GM18502 (cell line): ENCODE measurements at regions not wholly inside any gene's neighbourhood (a gene's known extent, or its start where the extent isn't known, plus 50 kb on each side); places are given as distances from the start of the nearest gene placed in this dataset.
"Not testable (repeated sequence)": the region's sequence is repeated elsewhere in the genome, so short reads cannot be mapped to it uniquely, and the experiment has no call there.

Source experiments
- ATAC-seq: cut with Tn5 transposase; IDR thresholded peaks from one replicate; pipeline ENCODE4 v1.9.1; 2021; ENCODE audit warnings: mild to moderate bottlenecking; ENCODE audit not compliant: unreplicated experiment, poor library complexity

- ATAC-seq = no peak
These were observed 825.4 kb downstream of the UQCRFS1 start for GRCh38 chr19:28387507-28387906.

- no peak for ATAC-seq
These were observed 826.5 kb downstream of the UQCRFS1 start for GRCh38 chr19:28386470-28386869.

DNA sequence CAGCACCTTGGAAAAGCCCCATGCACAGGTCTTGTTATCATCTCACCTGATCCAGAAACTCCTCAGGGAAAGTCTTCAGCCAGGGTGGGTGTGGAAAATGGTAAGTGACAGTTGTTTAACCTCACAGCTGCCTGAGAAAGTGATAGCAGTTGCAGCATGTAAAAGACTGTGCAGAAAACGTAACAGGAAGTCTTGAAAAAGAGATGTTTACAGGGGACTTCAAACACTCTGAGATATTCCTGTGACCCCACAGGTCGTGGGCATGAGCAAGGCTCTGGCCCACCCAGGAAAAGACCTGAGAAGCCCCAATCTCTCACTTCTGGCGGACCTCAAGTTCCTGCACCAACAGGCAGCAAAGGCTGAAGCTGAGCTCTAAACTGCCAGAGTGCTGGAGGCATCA lies 826.9 kb downstream of the UQCRFS1 start:
- ATAC-seq = no peak

- ATAC-seq = no peak
These were observed 835.9 kb downstream of the UQCRFS1 start for GRCh38 chr19:28377077-28377476.

GRCh38 chr19:28374971-28375370 lies 838.0 kb downstream of the UQCRFS1 start:
- ATAC-seq = no peak

- no peak for ATAC-seq
These were observed 840.2 kb downstream of the UQCRFS1 start for GRCh38 chr19:28372576-28373247.

DNA sequence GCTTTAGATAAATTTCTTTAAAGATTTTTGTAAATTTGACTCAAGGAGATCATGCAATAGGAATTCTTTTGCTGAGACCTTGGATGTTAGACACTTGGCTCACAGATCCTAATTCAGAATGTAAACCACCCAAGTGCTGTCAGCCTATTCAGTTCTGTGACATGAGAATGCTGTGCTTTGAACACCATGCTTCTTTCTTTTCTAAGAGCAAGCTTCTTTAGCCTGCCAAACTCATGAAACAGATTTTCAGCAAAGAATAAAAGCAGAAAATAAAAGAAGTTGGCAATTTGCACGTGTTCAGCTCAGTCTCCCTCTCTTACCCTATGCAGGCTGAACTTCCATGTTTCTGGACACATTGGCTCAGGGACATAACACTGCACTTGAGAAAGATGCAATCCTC lies 845.8 kb downstream of the UQCRFS1 start:
- no peak for ATAC-seq

DNA sequence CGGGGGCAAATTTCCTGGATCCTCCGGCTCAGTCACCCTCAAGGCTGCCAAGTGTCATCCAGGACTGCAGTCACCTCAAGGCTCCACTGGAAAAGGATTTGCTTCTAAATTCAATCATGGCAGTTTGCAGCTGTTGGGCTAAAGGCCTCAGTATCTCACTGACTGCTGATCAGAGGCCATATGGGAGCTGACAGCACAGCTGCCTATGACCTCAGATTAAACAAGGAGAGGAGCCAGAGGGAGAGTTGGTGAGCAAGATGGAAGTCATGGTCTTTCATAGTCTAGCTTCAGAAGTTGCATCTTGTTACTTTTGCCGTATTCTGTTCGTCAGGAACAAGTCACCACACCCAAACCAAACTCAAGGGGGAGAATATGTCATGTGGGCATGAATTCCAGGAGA lies 849.7 kb downstream of the UQCRFS1 start:
- ATAC-seq = no peak

DNA sequence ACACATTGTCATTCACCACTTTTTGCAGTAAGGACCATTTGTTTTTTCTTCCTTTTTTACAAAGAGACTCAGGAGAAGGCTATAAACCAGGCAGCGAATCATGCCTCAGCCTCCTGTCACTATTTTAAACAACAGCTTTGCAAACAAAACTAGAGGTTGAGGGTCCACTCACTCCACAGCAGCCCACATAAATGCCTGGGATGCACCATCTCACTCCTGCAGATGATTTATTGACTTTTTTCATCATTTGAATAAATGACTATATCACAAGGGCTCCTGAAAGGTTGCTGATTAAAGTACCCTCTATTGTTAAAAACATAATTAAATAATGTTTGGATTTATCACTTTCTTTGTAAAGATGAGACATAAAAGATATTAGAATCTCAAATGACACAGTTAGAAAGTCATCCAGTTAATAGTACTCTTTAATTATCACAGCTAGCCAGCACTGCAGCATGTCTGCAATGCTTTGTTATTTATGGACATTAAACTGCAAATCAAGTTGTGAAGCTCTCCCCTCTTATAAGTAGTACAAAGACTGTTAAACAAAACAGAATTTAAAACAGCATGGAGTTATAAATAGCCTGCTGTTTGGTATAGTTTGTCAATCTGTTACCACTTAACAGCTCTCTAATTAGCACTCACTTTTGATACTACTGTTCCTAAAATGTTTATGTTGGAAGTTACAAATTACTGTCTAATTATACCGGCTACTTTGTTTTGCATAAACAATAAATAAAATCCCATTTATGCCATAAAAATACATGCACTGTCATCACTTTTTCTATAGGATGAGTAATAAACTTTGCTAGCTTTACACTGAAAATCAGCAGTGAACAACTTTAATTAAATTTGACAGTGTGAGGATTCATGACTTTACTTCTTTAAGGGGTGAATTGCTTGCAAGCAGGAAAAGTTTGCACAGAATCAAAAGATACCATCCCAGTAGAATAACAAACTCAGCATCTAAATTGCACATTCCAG lies 853.2 kb downstream of the UQCRFS1 start:
- ATAC-seq = no peak

DNA sequence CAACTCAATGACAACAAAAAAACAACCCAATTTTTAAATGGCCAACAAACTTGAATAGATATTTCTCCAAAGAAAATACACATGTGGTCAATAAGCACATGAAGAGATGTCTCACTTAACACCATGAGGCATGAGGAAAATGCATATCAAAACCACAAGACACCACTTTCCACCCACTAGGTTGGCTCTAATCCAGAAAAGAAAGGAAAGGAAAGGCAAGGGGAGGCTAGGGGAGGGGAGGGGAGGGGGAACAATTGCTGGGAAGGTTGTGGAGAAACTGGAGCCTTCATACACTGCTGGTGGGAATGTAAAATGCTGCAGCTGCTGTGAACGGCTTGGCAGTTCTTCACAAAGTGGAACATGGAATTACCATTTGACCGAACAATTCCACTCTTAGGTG lies 854.3 kb downstream of the UQCRFS1 start:
- ATAC-seq = no peak

GRCh38 chr19:28351761-28352160 lies 861.2 kb downstream of the UQCRFS1 start:
- ATAC-seq = no peak

- ATAC-seq = not testable (repeated sequence)
These were observed 861.6 kb downstream of the UQCRFS1 start for GRCh38 chr19:28351321-28351720.

DNA sequence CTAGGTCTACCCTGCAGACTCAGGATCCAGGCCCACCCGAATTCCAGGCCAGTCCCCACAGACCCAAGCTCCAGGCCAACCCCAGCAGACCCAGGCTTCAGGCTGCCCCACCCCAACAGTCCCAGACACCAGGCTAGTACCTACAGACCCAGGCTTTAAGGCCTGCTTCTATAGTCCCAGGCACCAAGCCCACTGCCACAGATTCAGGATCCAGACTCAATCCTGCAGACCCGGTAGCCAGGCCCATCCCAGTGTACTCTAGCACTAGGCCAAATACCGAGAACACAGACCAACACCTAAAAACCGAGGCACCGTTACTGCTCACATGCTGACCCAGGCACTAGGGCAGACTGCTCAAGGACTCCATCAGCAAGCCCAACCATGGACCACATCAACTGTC lies 862.3 kb downstream of the UQCRFS1 start:
- ATAC-seq = no peak

DNA sequence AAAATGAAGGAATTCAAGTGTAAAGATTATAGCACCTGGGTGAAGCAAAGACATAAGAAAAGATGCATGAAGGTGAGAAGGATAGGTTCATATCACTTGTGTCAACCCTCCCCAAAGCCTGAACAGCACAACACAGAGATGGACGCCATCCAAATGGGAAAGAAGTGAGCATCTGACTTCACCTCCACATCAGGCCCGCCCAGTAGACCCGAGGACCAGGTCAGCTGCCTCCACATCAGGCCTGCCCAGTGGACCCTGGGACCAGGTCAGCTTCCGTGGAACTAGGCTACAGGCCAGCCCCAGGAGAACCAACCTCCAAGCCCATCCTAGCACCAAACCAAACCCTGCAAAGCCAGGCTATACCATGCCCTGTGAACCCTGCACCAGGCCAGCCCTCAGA lies 862.9 kb downstream of the UQCRFS1 start:
- ATAC-seq = no peak

GRCh38 chr19:28349604-28350003 lies 863.3 kb downstream of the UQCRFS1 start:
- ATAC-seq = no peak

DNA sequence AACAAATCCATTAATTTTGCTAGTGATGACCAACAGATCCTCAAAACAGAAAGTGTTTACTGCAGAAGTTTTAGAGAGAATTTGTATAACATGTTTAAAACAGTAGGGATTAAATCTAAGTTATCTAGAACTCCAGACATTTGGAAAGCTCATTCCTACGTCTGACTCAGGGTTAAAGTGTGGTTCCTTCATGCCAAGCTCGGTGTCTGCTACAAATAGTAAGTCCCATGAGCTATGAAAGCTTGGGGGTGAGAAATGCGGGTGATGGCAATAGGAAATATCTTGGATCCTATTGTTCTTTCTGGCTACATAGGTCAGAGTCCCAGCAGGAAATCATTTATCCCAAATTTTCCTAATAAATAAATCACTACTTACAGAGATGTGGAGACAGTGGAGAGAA lies 867.1 kb downstream of the UQCRFS1 start:
- ATAC-seq = no peak

- no peak for ATAC-seq
These were observed 871.1 kb downstream of the UQCRFS1 start for GRCh38 chr19:28341810-28342350.

DNA sequence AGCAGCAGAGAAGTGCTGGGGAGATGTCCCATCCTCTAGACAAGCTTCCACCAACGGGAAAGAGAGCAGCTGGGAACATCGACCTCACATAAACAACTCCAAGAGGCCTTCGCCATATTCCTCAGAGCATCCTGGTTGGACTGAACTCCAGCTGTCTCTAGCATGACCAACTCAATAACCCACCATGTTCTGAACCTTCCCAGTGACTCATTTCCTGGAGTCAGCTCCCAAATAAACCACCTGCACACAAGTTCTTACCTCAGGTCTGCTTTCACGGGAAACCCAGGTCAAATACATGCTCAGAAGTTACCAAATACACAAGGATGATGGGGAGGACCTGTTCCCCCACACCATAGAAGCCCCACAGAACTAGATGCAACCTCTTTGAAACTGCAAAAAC lies 878.5 kb downstream of the UQCRFS1 start:
- ATAC-seq = no peak

- no peak for ATAC-seq
These were observed 879.0 kb downstream of the UQCRFS1 start for GRCh38 chr19:28333909-28334308.

- no peak for ATAC-seq
These were observed 880.1 kb downstream of the UQCRFS1 start for GRCh38 chr19:28332886-28333285.

DNA sequence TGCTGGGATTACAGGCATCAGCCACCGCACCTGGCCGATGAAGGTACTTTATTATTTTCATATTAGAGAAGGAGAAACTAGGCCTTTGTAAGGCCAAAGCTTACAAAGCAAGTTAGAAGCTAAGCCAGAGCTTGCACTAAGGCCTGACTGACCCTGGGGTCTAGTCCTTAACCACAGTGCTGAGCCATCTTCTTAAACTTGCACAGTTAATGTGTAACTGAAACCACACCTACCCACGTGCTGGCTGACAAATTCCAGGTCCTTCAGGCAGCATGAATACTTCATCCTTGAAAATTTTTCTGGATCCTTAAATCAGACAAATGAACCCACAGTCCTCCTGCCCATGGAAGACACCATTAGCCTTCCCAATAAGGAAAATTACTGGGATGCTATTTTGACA lies 880.6 kb downstream of the UQCRFS1 start:
- ATAC-seq = no peak
